ENCODE measurements at regions not wholly inside any gene's neighbourhood (a gene's known extent, or its start where the extent isn't known, plus 50 kb on each side); places are given as distances from the start of the nearest gene placed in this dataset.

DNA sequence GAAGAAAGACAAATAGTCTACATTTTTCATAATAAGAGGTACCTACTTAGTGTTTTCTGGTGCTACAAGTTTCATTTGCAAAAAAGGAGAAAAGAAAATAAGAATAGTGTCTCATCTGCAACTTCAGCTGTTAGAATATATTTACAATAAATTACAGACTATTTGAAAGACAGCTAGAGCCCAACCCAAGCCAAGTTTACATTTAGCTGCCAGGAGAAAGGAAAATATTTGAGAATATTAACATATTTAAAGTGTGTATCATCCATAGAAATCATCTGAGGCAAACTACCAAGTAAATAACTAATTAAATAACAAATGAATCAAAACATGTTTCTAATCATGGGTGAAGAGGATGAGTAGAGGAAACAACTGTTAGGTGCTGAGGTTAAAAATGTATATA lies 209.2 kb upstream of the ZSWIM2 start:
- TF ChIP-seq, protein P1, sequence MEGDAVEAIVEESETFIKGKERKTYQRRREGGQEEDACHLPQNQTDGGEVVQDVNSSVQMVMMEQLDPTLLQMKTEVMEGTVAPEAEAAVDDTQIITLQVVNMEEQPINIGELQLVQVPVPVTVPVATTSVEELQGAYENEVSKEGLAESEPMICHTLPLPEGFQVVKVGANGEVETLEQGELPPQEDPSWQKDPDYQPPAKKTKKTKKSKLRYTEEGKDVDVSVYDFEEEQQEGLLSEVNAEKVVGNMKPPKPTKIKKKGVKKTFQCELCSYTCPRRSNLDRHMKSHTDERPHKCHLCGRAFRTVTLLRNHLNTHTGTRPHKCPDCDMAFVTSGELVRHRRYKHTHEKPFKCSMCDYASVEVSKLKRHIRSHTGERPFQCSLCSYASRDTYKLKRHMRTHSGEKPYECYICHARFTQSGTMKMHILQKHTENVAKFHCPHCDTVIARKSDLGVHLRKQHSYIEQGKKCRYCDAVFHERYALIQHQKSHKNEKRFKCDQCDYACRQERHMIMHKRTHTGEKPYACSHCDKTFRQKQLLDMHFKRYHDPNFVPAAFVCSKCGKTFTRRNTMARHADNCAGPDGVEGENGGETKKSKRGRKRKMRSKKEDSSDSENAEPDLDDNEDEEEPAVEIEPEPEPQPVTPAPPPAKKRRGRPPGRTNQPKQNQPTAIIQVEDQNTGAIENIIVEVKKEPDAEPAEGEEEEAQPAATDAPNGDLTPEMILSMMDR (IDR thresholded peaks at IDR 0.05), result no peak
- TF ChIP-seq POLR2A (IDR thresholded peaks at IDR 0.05) (no peak), POLR2AphosphoS5 (IDR thresholded peaks at IDR 0.05) (no peak)
